Mesendoderm (in vitro differentiated cells): ENCODE measurements at regions not wholly inside any gene's neighbourhood (a gene's known extent, or its start where the extent isn't known, plus 50 kb on each side); places are given as distances from the start of the nearest gene placed in this dataset.
A peak's percentile ranks its signal among the peaks of the same experiment; 100 is the strongest.

Source experiments
- DNase-seq: peaks from one replicate; pipeline ENCODE4 v3.0.0; 2013
- H2AK5ac ChIP-seq: 2 replicates; pipeline ENCODE4 v1.6.1; 2013; ENCODE audit warnings: low read length, inconsistent platforms
- H2BK120ac ChIP-seq: 2 replicates; pipeline ENCODE4 v1.6.1; 2013; ENCODE audit warnings: low read depth, mild to moderate bottlenecking, low read length, moderate library complexity, mixed read lengths
- H2BK15ac ChIP-seq: replicated peaks from 2 replicates; pipeline ENCODE4 v1.6.1; 2013; ENCODE audit warnings: low read depth, mild to moderate bottlenecking, moderate library complexity
- H2BK5ac ChIP-seq: 2 replicates; pipeline ENCODE4 v1.6.1; 2013; ENCODE audit warnings: low read length, inconsistent platforms
- H3K18ac ChIP-seq: 2 replicates; pipeline ENCODE4 v1.6.1; 2013; ENCODE audit warnings: mild to moderate bottlenecking, low read length, mixed read lengths
- H3K23ac ChIP-seq: one replicate; pipeline ENCODE4 v1.6.1; 2013; ENCODE audit warnings: low read length
- H3K27ac ChIP-seq: 2 replicates; pipeline ENCODE4 v1.5.1; 2013; ENCODE audit warnings: low read depth, mild to moderate bottlenecking, inconsistent platforms, low read length, moderate library complexity
- H3K27me3 ChIP-seq: 2 replicates; pipeline ENCODE4 v1.6.1; 2013; ENCODE audit warnings: low read length, control low read depth, mild to moderate bottlenecking, inconsistent platforms; ENCODE audit not compliant: insufficient read depth, poor library complexity
- H3K36me3 ChIP-seq: 2 replicates; pipeline ENCODE4 v1.6.1; 2013; ENCODE audit warnings: low read length, inconsistent platforms; ENCODE audit not compliant: control insufficient read depth, insufficient read depth
- H3K4ac ChIP-seq: one replicate; pipeline ENCODE4 v1.6.1; 2013; ENCODE audit warnings: low read depth, mild to moderate bottlenecking, low read length, moderate library complexity
- H3K4me1 ChIP-seq: 2 replicates; pipeline ENCODE4 v1.6.1; 2013; ENCODE audit warnings: low read depth, low read length, inconsistent platforms; ENCODE audit not compliant: control insufficient read depth
- H3K4me2 ChIP-seq: 2 replicates; pipeline ENCODE4 v1.6.1; 2013; ENCODE audit warnings: low read length
- H3K4me3 ChIP-seq: 2 replicates; pipeline ENCODE4 v1.5.1; 2013; ENCODE audit warnings: mild to moderate bottlenecking, low read length
- H3K56ac ChIP-seq: one replicate; pipeline ENCODE4 v1.6.1; 2013; ENCODE audit warnings: low read length
- H3K79me1 ChIP-seq: 2 replicates; pipeline ENCODE4 v1.6.1; 2013; ENCODE audit warnings: low read length, inconsistent platforms
- H3K79me2 ChIP-seq: 2 replicates; pipeline ENCODE4 v1.6.1; 2013; ENCODE audit warnings: mild to moderate bottlenecking, low read length; ENCODE audit not compliant: control insufficient read depth, insufficient read depth
- H3K9ac ChIP-seq: 2 replicates; pipeline ENCODE4 v1.6.1; 2013; ENCODE audit warnings: low read length, inconsistent platforms
- H4K5ac ChIP-seq: one replicate; pipeline ENCODE4 v1.6.1; 2013; ENCODE audit warnings: low read length
- H4K8ac ChIP-seq: one replicate; pipeline ENCODE4 v1.6.1; 2013; ENCODE audit warnings: low read depth, mild to moderate bottlenecking, control low read depth, low read length, moderate library complexity
- WGBS: extraction: QIAGEN DNeasy Blood & Tissue Kit; methylation state at CpG from one replicate; pipeline ENCODE4 v1.1.7; 2013; ENCODE audit warnings: low lambda C conversion rate, missing lambda C conversion rate; ENCODE audit not compliant: insufficient coverage; ENCODE audit errors: extremely low coverage; 5-methylcytosine and 5-hydroxymethylcytosine counted together

- Histone ChIP-seq H3K18ac (no peak overlapping the region), H4K5ac (no peak overlapping the region), H3K4me3 (no peak overlapping the region), H3K9ac (no peak overlapping the region), H3K79me2 (no peaks in the 10 kb centered on the region), H3K4me2 (no peak overlapping the region), H3K4me1 (peaks cover 2% of the 10 kb centered on the region), H3K27ac (peak overlapping the region; percentile 49), H2BK15ac (no peak overlapping the region), H3K23ac (no peak overlapping the region), H3K56ac (no peak overlapping the region), H2BK5ac (no peak overlapping the region), H2BK120ac (no peak overlapping the region), H3K79me1 (no peaks in the 10 kb centered on the region), H2AK5ac (no peak overlapping the region), H3K27me3 (no peaks in the 10 kb centered on the region), H3K4ac (no peak overlapping the region), H4K8ac (no peak overlapping the region), H3K36me3 (no peaks in the 10 kb centered on the region)
- no CpG with 5 or more reads among the region's 2 CpGs for WGBS
- peak; percentile 82 for DNase-seq
These were observed 280.0 kb downstream of the MEX3B start for GRCh38 chr15:81765816-81766215.

GRCh38 chr15:81763304-81763703 lies 282.5 kb downstream of the MEX3B start:
- Histone ChIP-seq H3K4me2 (no peak overlapping the region), H3K79me1 (no peaks in the 10 kb centered on the region), H3K9ac (no peak overlapping the region), H4K5ac (no peak overlapping the region), H3K4me3 (no peak overlapping the region), H3K56ac (no peak overlapping the region), H2AK5ac (no peak overlapping the region), H2BK5ac (no peak overlapping the region), H3K27me3 (no peaks in the 10 kb centered on the region), H4K8ac (no peak overlapping the region), H3K36me3 (no peaks in the 10 kb centered on the region), H3K4me1 (peaks cover 2% of the 10 kb centered on the region), H3K79me2 (no peaks in the 10 kb centered on the region), H3K4ac (no peak overlapping the region), H3K18ac (no peak overlapping the region), H2BK15ac (no peak overlapping the region), H3K27ac (no peak overlapping the region), H2BK120ac (no peak overlapping the region), H3K23ac (no peak overlapping the region)
- no CpG with 5 or more reads among the region's 1 CpG for WGBS
- no peak for DNase-seq

GRCh38 chr15:81760686-81761085 lies 285.1 kb downstream of the MEX3B start:
- H3K79me1 ChIP-seq, result no peaks in the 10 kb centered on the region
- H4K8ac ChIP-seq, result no peak overlapping the region
- no peaks in the 10 kb centered on the region for H3K79me2 ChIP-seq
- no peak overlapping the region for H3K4me2 ChIP-seq
- H2BK5ac ChIP-seq, result no peak overlapping the region
- H3K56ac ChIP-seq, result no peak overlapping the region
- no CpG with 5 or more reads among the region's 8 CpGs for WGBS
- no peak overlapping the region for H3K4me3 ChIP-seq
- H2AK5ac ChIP-seq, result no peak overlapping the region
- H3K9ac ChIP-seq, result no peak overlapping the region
- no peak overlapping the region for H3K18ac ChIP-seq
- no peak overlapping the region for H2BK15ac ChIP-seq
- H4K5ac ChIP-seq, result no peak overlapping the region
- H3K27ac ChIP-seq, result no peak overlapping the region
- H3K27me3 ChIP-seq, result no peaks in the 10 kb centered on the region
- H3K36me3 ChIP-seq, result no peaks in the 10 kb centered on the region
- no peak for DNase-seq
- no peak overlapping the region for H2BK120ac ChIP-seq
- H3K4ac ChIP-seq, result no peak overlapping the region
- no peak overlapping the region for H3K23ac ChIP-seq
- peaks cover 2% of the 10 kb centered on the region for H3K4me1 ChIP-seq

- Histone ChIP-seq H2AK5ac (no peak overlapping the region), H3K27me3 (no peaks in the 10 kb centered on the region), H3K9ac (no peak overlapping the region), H3K79me1 (no peaks in the 10 kb centered on the region), H3K27ac (no peak overlapping the region), H3K18ac (no peak overlapping the region), H2BK120ac (no peak overlapping the region), H3K4me3 (no peak overlapping the region), H3K79me2 (no peaks in the 10 kb centered on the region), H3K23ac (no peak overlapping the region), H4K5ac (no peak overlapping the region), H3K4ac (no peak overlapping the region), H2BK5ac (no peak overlapping the region), H3K4me1 (no peaks in the 10 kb centered on the region), H3K56ac (no peak overlapping the region), H3K4me2 (no peak overlapping the region), H3K36me3 (no peaks in the 10 kb centered on the region), H4K8ac (no peak overlapping the region), H2BK15ac (no peak overlapping the region)
- no peak for DNase-seq
- WGBS, result no CpG with 5 or more reads among the region's 2 CpGs
These were observed 287.0 kb downstream of the MEX3B start for GRCh38 chr15:81758818-81759284.

- no peak overlapping the region for H4K5ac ChIP-seq
- no peak overlapping the region for H2BK5ac ChIP-seq
- no peak overlapping the region for H3K4ac ChIP-seq
- no peaks in the 10 kb centered on the region for H3K79me2 ChIP-seq
- H3K27ac ChIP-seq, result no peak overlapping the region
- no peak overlapping the region for H3K4me2 ChIP-seq
- H3K36me3 ChIP-seq, result no peaks in the 10 kb centered on the region
- DNase-seq, result no peak
- H3K56ac ChIP-seq, result no peak overlapping the region
- H2AK5ac ChIP-seq, result no peak overlapping the region
- H4K8ac ChIP-seq, result no peak overlapping the region
- H3K9ac ChIP-seq, result no peak overlapping the region
- H2BK120ac ChIP-seq, result no peak overlapping the region
- H3K4me1 ChIP-seq, result peaks cover 3% of the 10 kb centered on the region
- no peaks in the 10 kb centered on the region for H3K79me1 ChIP-seq
- no peak overlapping the region for H3K4me3 ChIP-seq
- H3K18ac ChIP-seq, result no peak overlapping the region
- no peak overlapping the region for H2BK15ac ChIP-seq
- WGBS, result no CpG with 5 or more reads among the region's 4 CpGs
- no peaks in the 10 kb centered on the region for H3K27me3 ChIP-seq
- no peak overlapping the region for H3K23ac ChIP-seq
These were observed 290.2 kb downstream of the MEX3B start for GRCh38 chr15:81755626-81756025.

GRCh38 chr15:81754078-81754477 lies 291.7 kb downstream of the MEX3B start:
- Histone ChIP-seq H4K8ac (no peak overlapping the region), H3K4me3 (no peak overlapping the region), H3K56ac (no peak overlapping the region), H3K4ac (no peak overlapping the region), H3K18ac (no peak overlapping the region), H3K23ac (no peak overlapping the region), H2BK120ac (no peak overlapping the region), H3K36me3 (no peaks in the 10 kb centered on the region), H3K79me2 (no peaks in the 10 kb centered on the region), H3K4me1 (peaks cover 3% of the 10 kb centered on the region), H3K27ac (no peak overlapping the region), H3K4me2 (no peak overlapping the region), H3K27me3 (no peaks in the 10 kb centered on the region), H2BK5ac (no peak overlapping the region), H2BK15ac (no peak overlapping the region), H4K5ac (no peak overlapping the region), H3K9ac (no peak overlapping the region), H2AK5ac (no peak overlapping the region), H3K79me1 (no peaks in the 10 kb centered on the region)
- no CpG with 5 or more reads among the region's 1 CpG for WGBS
- DNase-seq, result peak; percentile 23
